ENCODE measurements at regions not wholly inside any gene's neighbourhood (a gene's known extent, or its start where the extent isn't known, plus 50 kb on each side); places are given as distances from the start of the nearest gene placed in this dataset.

DNA sequence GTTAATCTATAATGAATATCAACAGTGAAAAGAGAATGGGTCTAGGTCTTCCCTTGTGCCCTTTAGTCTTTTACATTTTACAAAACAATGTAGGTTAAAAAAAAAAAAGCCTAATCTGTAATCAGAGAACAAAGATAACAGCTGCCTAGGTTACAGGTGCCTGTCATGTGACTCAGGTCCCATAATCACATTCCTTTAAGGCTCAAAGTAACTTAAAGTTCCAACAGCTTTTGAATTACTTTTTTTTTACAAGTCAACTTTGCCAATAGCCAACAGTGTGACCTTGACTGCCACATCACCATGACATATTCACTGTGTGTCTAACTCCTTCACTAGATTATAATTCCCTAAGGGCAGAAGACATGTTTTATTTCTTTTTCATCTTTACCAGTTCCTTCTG is 237.0 kb upstream of the API5 start:
- in situ Hi-C loops (cut with MboI; ENCODE audit: low pct_ligation_motif_present in 1 of 4, low pct_unique_long_range_greater_than_20kb in 1 of 4, low sequenced_read_pairs in 3 of 4): no loop called here
- Histone ChIP-seq H3K9me3 (no peaks in the 10 kb centered on the region), H3K4me1 (peaks cover 0 to 22% (median 3%) of the 10 kb centered on the region in 4 donors), H3K4me3 (no peak overlapping the region), H3K27me3 (no peaks in the 10 kb centered on the region), H3K36me3 (no peaks in the 10 kb centered on the region), H3K27ac (no peak overlapping the region)
- DNase-seq: no peak
- no peak for TF ChIP-seq EP300 (IDR thresholded peaks at IDR 0.05; ENCODE audit: low read depth)
- no peak for TF ChIP-seq POLR2A (IDR thresholded peaks at IDR 0.05)
- TF ChIP-seq, protein P1, sequence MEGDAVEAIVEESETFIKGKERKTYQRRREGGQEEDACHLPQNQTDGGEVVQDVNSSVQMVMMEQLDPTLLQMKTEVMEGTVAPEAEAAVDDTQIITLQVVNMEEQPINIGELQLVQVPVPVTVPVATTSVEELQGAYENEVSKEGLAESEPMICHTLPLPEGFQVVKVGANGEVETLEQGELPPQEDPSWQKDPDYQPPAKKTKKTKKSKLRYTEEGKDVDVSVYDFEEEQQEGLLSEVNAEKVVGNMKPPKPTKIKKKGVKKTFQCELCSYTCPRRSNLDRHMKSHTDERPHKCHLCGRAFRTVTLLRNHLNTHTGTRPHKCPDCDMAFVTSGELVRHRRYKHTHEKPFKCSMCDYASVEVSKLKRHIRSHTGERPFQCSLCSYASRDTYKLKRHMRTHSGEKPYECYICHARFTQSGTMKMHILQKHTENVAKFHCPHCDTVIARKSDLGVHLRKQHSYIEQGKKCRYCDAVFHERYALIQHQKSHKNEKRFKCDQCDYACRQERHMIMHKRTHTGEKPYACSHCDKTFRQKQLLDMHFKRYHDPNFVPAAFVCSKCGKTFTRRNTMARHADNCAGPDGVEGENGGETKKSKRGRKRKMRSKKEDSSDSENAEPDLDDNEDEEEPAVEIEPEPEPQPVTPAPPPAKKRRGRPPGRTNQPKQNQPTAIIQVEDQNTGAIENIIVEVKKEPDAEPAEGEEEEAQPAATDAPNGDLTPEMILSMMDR (IDR thresholded peaks at IDR 0.05): no peak
- no peak for TF ChIP-seq POLR2AphosphoS5 (IDR thresholded peaks at IDR 0.05)
- intact Hi-C loops (cut with DNase I; ENCODE audit: low total_unique reads): no loop called here

DNA sequence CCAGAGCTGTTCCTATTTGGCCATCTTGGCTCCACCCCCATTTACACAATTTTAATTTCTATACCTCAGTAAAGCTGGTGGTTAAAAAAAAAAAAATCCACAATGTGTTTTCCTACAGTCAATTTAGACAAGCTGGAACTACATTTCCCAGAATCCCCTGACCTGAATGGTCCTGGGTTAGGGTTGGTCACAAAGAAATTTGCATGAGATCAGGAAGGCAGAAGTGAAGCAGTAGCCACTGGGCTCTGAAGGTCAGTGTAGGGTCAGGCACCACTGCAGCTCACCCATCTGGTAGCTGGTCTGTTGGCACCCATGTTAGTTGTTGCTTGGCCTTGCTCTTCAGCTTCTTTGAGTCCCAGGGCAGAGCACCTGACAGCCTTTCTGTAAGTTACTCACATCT is 210.7 kb upstream of the API5 start:
- in situ Hi-C loops (cut with MboI; ENCODE audit: low pct_ligation_motif_present in 1 of 4, low pct_unique_long_range_greater_than_20kb in 1 of 4, low sequenced_read_pairs in 3 of 4): no loop called here
- intact Hi-C loops (cut with DNase I; ENCODE audit: low total_unique reads): no loop called here
- Histone ChIP-seq H3K4me1 (no peaks in the 10 kb centered on the region), H3K27ac (no peak overlapping the region), H3K9me3 (no peaks in the 10 kb centered on the region), H3K4me3 (no peak overlapping the region), H3K27me3 (no peaks in the 10 kb centered on the region), H3K36me3 (no peaks in the 10 kb centered on the region)
- TF ChIP-seq, protein P1 (IDR thresholded peaks at IDR 0.05): no peak
- TF ChIP-seq POLR2A (IDR thresholded peaks at IDR 0.05) (no peak), EP300 (IDR thresholded peaks at IDR 0.05; ENCODE audit: low read depth) (no peak), POLR2AphosphoS5 (IDR thresholded peaks at IDR 0.05) (no peak)
- no peak for DNase-seq

DNA sequence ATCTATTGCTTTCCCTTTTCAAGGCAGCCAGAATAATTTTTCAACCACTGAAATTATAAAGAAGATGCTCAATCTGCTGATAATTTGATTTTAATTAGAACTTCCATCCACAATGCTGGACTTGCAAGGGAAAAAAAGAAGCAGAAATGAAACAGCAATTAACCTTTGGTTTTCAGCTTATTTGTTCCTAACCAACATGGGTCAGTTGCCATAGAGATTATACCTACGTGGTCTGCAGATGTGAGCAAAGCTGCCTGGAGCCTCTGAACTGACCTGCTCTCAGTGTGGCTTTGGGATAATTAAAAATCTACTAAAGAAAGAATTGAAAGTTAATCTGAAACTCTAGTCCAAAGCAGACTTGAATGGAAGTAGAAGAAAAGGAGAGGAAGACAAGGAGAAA is 195.7 kb upstream of the API5 start:
- in situ Hi-C loops (cut with MboI; ENCODE audit: low pct_ligation_motif_present in 1 of 4, low pct_unique_long_range_greater_than_20kb in 1 of 4, low sequenced_read_pairs in 3 of 4) (no loop called here), intact Hi-C loops (cut with DNase I; ENCODE audit: low total_unique reads) (no loop called here)

DNA sequence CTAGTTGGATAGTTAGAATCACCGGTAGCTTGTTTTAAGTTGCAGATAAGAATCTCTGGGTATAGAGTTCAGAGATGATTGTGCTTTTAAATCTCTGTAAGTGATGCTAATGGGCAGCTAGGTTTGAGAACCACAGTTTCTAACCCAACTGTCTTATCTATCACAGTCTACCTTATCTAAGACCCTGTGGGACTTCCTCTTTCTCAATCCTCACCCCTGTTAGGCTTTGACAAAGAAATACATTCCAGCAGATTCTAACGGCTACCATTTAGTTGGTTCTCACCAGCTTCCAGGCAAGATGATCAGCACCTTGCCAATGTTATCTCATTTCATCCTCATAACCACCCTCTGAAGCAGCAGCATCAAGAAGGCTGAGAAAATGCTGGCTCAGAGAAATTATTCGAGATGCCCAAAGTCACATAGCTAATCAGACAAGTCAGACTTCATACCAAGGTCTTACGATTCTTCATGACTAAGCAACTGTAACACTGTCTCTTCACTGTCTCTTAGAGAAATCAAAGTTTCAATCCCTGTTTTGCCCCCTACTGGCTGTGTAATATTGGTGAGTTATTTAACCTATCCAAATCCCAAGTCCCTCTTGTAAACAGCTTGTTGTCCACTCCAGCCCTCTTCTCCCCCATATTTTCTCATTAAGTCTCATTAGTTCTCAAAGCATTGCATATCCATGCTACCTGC is 192.4 kb upstream of the API5 start:
- WGBS, 2 donors (ENCODE audit: low coverage in 1 of 2): 79 to 81% methylated on average over 3 to 4 of the region's 4 CpGs
- Histone ChIP-seq H3K9me3 (no peaks in the 10 kb centered on the region), H3K4me1 (no peaks in the 10 kb centered on the region), H3K4me3 (no peak overlapping the region), H3K27me3 (no peaks in the 10 kb centered on the region), H3K27ac (no peak overlapping the region), H3K36me3 (no peaks in the 10 kb centered on the region)
- in situ Hi-C loops (cut with MboI; ENCODE audit: low pct_ligation_motif_present in 1 of 4, low pct_unique_long_range_greater_than_20kb in 1 of 4, low sequenced_read_pairs in 3 of 4) (no loop called here), intact Hi-C loops (cut with DNase I; ENCODE audit: low total_unique reads) (no loop called here)
- no peak for DNase-seq
- TF ChIP-seq POLR2A (IDR thresholded peaks at IDR 0.05): no peak
- TF ChIP-seq POLR2AphosphoS5 (IDR thresholded peaks at IDR 0.05): no peak
- no peak for TF ChIP-seq EP300 (IDR thresholded peaks at IDR 0.05; ENCODE audit: low read depth)
- TF ChIP-seq, protein P1 (IDR thresholded peaks at IDR 0.05): no peak

More for the DNA sequence above, 195.7 kb upstream of the API5 start:
- no peak for DNase-seq
- Histone ChIP-seq H3K4me3 (no peak overlapping the region), H3K4me1 (no peaks in the 10 kb centered on the region), H3K27ac (no peak overlapping the region), H3K36me3 (no peaks in the 10 kb centered on the region), H3K27me3 (no peaks in the 10 kb centered on the region), H3K9me3 (no peaks in the 10 kb centered on the region)
- 26 to 38% methylated on average over 1 of the region's 1 CpG for WGBS, 2 donors (ENCODE audit: low coverage in 1 of 2)
- no peak for TF ChIP-seq EP300 (IDR thresholded peaks at IDR 0.05; ENCODE audit: low read depth)
- no peak for TF ChIP-seq POLR2AphosphoS5 (IDR thresholded peaks at IDR 0.05)
- TF ChIP-seq, protein P1 (IDR thresholded peaks at IDR 0.05): no peak
- TF ChIP-seq POLR2A (IDR thresholded peaks at IDR 0.05): no peak

Measured in transverse colon (tissue), 4 donors.